Right atrium auricular region (tissue), 2 donors: ENCODE measurements at regions not wholly inside any gene's neighbourhood (a gene's known extent, or its start where the extent isn't known, plus 50 kb on each side); places are given as distances from the start of the nearest gene placed in this dataset.

Experiments used
- DNase-seq: peaks from one replicate; pipeline ENCODE4 v3.0.0-alpha.2; 2019; ENCODE audit warnings: low spot score
- H3K27ac ChIP-seq, 2 donors: fragments of 200-600 bp; sonication (generic); 1 replicate in 1 of 2; 2 replicates in 1 of 2; pipeline ENCODE4 v1.5.1; 2016 to 2019
- H3K27me3 ChIP-seq, 2 donors: fragments of 200-600 bp; sonication (generic); one replicate each; pipeline versions ENCODE4 v1.5.1 to v1.6.0; 2017 to 2019
- H3K36me3 ChIP-seq: fragments of 200-600 bp; sonication (generic); one replicate; pipeline ENCODE4 v1.5.1; 2016
- H3K4me1 ChIP-seq, 2 donors: fragments of 200-600 bp; sonication (generic); one replicate each; pipeline versions ENCODE4 v1.5.1 to v1.6.0; 2017 to 2019
- H3K4me3 ChIP-seq, 2 donors: fragments of 200-600 bp; sonication (generic); 1 replicate in 1 of 2; 2 replicates in 1 of 2; pipeline ENCODE4 v1.5.1; 2017 to 2019; ENCODE audit warnings: mild to moderate bottlenecking in 1 of 2, moderate library complexity in 1 of 2
- H3K9me3 ChIP-seq, 2 donors: fragments of 200-600 bp; sonication (generic); one replicate each; pipeline ENCODE4 v1.5.1; 2019
- CTCF ChIP-seq, 2 donors: fragments of 200-600 bp; sonication (generic); IDR thresholded peaks; one replicate each; pipeline ENCODE4 v1.5.1; 2019; ENCODE audit warnings: antibody characterized with exemption in 2 of 2

GRCh38 chr11:116643521-116643920 is 129.3 kb downstream of the BUD13 start:
- H3K4me1 ChIP-seq = no peaks in the 10 kb centered on the region
- no peak for DNase-seq
- TF ChIP-seq CTCF (IDR thresholded peaks at IDR 0.05) = no peak
- H3K27ac ChIP-seq = no peak overlapping the region
- H3K36me3 ChIP-seq = no peaks in the 10 kb centered on the region
- no peaks in the 10 kb centered on the region for H3K27me3 ChIP-seq
- peaks cover 0 to 9% of the 10 kb centered on the region in 2 donors for H3K9me3 ChIP-seq
- H3K4me3 ChIP-seq = no peak overlapping the region

GRCh38 chr11:116642902-116643301 is 129.9 kb downstream of the BUD13 start:
- no peak overlapping the region for H3K27ac ChIP-seq
- no peaks in the 10 kb centered on the region for H3K27me3 ChIP-seq
- H3K4me3 ChIP-seq = no peak overlapping the region
- H3K36me3 ChIP-seq = no peaks in the 10 kb centered on the region
- DNase-seq = no peak
- no peaks in the 10 kb centered on the region for H3K4me1 ChIP-seq
- no peak for TF ChIP-seq CTCF (IDR thresholded peaks at IDR 0.05)
- peaks cover 0 to 9% of the 10 kb centered on the region in 2 donors for H3K9me3 ChIP-seq

- H3K9me3 ChIP-seq = peaks cover 0 to 9% of the 10 kb centered on the region in 2 donors
- no peak overlapping the region for H3K27ac ChIP-seq
- no peak overlapping the region for H3K4me3 ChIP-seq
- no peaks in the 10 kb centered on the region for H3K36me3 ChIP-seq
- no peak for TF ChIP-seq CTCF (IDR thresholded peaks at IDR 0.05)
- H3K27me3 ChIP-seq = no peaks in the 10 kb centered on the region
- no peak for DNase-seq
- H3K4me1 ChIP-seq = no peaks in the 10 kb centered on the region
These were observed 130.3 kb downstream of the BUD13 start for GRCh38 chr11:116642481-116642880.

- peak; percentile 70 to 82 for TF ChIP-seq CTCF (IDR thresholded peaks at IDR 0.05)
- DNase-seq = no peak
- H3K9me3 ChIP-seq = peaks cover 0 to 9% of the 10 kb centered on the region in 2 donors
These were observed 131.2 kb downstream of the BUD13 start for GRCh38 chr11:116641561-116642045.

GRCh38 chr11:116640641-116641402 is 132.0 kb downstream of the BUD13 start:
- no peak for DNase-seq
- no peaks in the 10 kb centered on the region for H3K4me1 ChIP-seq
- peaks cover 0 to 5% of the 10 kb centered on the region in 2 donors for H3K9me3 ChIP-seq
- no peaks in the 10 kb centered on the region for H3K36me3 ChIP-seq
- no peak overlapping the region for H3K4me3 ChIP-seq
- no peaks in the 10 kb centered on the region for H3K27me3 ChIP-seq
- H3K27ac ChIP-seq = no peak overlapping the region
- no peak for TF ChIP-seq CTCF (IDR thresholded peaks at IDR 0.05)

More at GRCh38 chr11:116641561-116642045, 131.2 kb downstream of the BUD13 start:
- H3K36me3 ChIP-seq = no peaks in the 10 kb centered on the region
- no peak overlapping the region for H3K4me3 ChIP-seq
- no peak overlapping the region for H3K27ac ChIP-seq
- H3K27me3 ChIP-seq = no peaks in the 10 kb centered on the region
- no peaks in the 10 kb centered on the region for H3K4me1 ChIP-seq
